Testis (tissue), 2 donors: ENCODE measurements at regions not wholly inside any gene's neighbourhood (a gene's known extent, or its start where the extent isn't known, plus 50 kb on each side); places are given as distances from the start of the nearest gene placed in this dataset.

Source experiments
- POLR2A ChIP-seq: fragments of 450-650 bp; IDR thresholded peaks from one replicate; pipeline ENCODE4 v1.6.1; 2017; ENCODE audit warnings: antibody characterized with exemption, mild to moderate bottlenecking, moderate library complexity
- TF ChIP-seq, protein P1 (sequence below), 3 experiments: fragments of 450-650 bp in 2 of 3; fragments of 200-600 bp in 1 of 3; sonication (generic) in 1 of 3; IDR thresholded peaks; one replicate each; pipeline ENCODE4 v1.5.1; 2016 to 2019; ENCODE audit warnings: antibody characterized with exemption in 3 of 3, mild to moderate bottlenecking in 2 of 3, moderate library complexity in 1 of 3

DNA sequence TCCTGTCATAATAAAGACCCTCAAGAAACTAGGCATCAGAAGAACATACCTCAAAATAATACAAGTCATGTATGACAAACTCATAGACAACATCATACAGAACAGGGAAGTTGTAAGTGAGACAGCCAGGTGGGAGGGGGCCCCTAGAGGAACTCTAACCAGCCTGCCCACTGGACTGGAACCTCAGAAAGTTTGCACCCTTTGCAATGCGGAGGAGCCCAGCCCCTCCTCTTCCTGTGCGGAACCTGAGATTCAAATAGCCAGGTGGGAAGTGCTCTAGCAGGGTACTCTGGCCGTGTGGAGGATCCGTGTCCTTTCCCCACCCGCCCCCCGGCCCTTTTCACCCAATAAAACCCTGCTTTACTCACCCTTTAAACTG lies 387.0 kb upstream of the CBLB start:
- TF ChIP-seq, protein P1, sequence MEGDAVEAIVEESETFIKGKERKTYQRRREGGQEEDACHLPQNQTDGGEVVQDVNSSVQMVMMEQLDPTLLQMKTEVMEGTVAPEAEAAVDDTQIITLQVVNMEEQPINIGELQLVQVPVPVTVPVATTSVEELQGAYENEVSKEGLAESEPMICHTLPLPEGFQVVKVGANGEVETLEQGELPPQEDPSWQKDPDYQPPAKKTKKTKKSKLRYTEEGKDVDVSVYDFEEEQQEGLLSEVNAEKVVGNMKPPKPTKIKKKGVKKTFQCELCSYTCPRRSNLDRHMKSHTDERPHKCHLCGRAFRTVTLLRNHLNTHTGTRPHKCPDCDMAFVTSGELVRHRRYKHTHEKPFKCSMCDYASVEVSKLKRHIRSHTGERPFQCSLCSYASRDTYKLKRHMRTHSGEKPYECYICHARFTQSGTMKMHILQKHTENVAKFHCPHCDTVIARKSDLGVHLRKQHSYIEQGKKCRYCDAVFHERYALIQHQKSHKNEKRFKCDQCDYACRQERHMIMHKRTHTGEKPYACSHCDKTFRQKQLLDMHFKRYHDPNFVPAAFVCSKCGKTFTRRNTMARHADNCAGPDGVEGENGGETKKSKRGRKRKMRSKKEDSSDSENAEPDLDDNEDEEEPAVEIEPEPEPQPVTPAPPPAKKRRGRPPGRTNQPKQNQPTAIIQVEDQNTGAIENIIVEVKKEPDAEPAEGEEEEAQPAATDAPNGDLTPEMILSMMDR (IDR thresholded peaks at IDR 0.05) = no peak
- no peak for TF ChIP-seq POLR2A
